ENCODE measurements at regions not wholly inside any gene's neighbourhood (a gene's known extent, or its start where the extent isn't known, plus 50 kb on each side); places are given as distances from the start of the nearest gene placed in this dataset.

- Histone ChIP-seq H3K4me3 (ENCODE audit: control insufficient read depth in 2 of 3, extremely low read depth in 1 of 3, insufficient read depth in 2 of 3, low read depth in 1 of 3, low read length in 3 of 3) (no peak overlapping the region), H3K27ac (ENCODE audit: control insufficient read depth, insufficient read depth, low read length) (no peak overlapping the region), H4K20me1 (ENCODE audit: control insufficient read depth, extremely low read depth, insufficient read depth, low read length) (no peaks in the 10 kb centered on the region), H2AFZ (ENCODE audit: control insufficient read depth, low read length) (no peak overlapping the region), H3K36me3 (ENCODE audit: control insufficient read depth in 2 of 2, extremely low read depth in 1 of 2, insufficient read depth in 2 of 2, low read length in 2 of 2) (no peaks in the 10 kb centered on the region), H3K4me1 (ENCODE audit: control insufficient read depth, extremely low read depth, insufficient read depth, low read length) (no peaks in the 10 kb centered on the region), H3K27me3 (ENCODE audit: control insufficient read depth, extremely low read depth, insufficient read depth, low read length) (no peaks in the 10 kb centered on the region), H3K9ac (ENCODE audit: control insufficient read depth, extremely low read depth, insufficient read depth, low read length) (no peak overlapping the region), H3K4me2 (ENCODE audit: control insufficient read depth, extremely low read depth, insufficient read depth, low read depth, low read length) (no peak overlapping the region), H3K79me2 (ENCODE audit: control insufficient read depth, insufficient read depth, low read length) (no peaks in the 10 kb centered on the region), H3K9me1 (ENCODE audit: control insufficient read depth, extremely low read depth, insufficient read depth, low read length) (no peaks in the 10 kb centered on the region), H3K9me3 (ENCODE audit: control insufficient read depth, low read depth, low read length) (no peaks in the 10 kb centered on the region)
- TF ChIP-seq EZH2 (IDR thresholded peaks at IDR 0.05; ENCODE audit: low read length): no peak
- no peak for TF ChIP-seq CTCF (optimal IDR thresholded peaks at IDR 0.05 in 1 of 3, IDR thresholded peaks at IDR 0.05 in 1 of 3, conservative IDR thresholded peaks at IDR 0.05 in 1 of 3; ENCODE audit: extremely low read depth in 1 of 3, insufficient read depth in 2 of 3, low read length in 3 of 3)
- dilution Hi-C loops (cut with MboI; ENCODE audit: extremely low pct_ligation_motif_present, low sequenced_read_pairs): no loop called here
- DNase-seq (ENCODE audit: low read depth, low spot score) (no peak), FAIRE-seq (no peak)
Measured at GRCh38 chr2:6554466-6554865, 311.2 kb downstream of the CMPK2 start.

GRCh38 chr2:6556755-6557154 lies 309.0 kb downstream of the CMPK2 start:
- Histone ChIP-seq H3K27me3 (ENCODE audit: control insufficient read depth, extremely low read depth, insufficient read depth, low read length) (no peaks in the 10 kb centered on the region), H3K36me3 (ENCODE audit: control insufficient read depth in 2 of 2, extremely low read depth in 1 of 2, insufficient read depth in 2 of 2, low read length in 2 of 2) (no peaks in the 10 kb centered on the region), H4K20me1 (ENCODE audit: control insufficient read depth, extremely low read depth, insufficient read depth, low read length) (no peaks in the 10 kb centered on the region), H3K27ac (ENCODE audit: control insufficient read depth, insufficient read depth, low read length) (no peak overlapping the region), H3K9me3 (ENCODE audit: control insufficient read depth, low read depth, low read length) (no peaks in the 10 kb centered on the region), H3K4me3 (ENCODE audit: control insufficient read depth in 2 of 3, extremely low read depth in 1 of 3, insufficient read depth in 2 of 3, low read depth in 1 of 3, low read length in 3 of 3) (no peak overlapping the region), H3K79me2 (ENCODE audit: control insufficient read depth, insufficient read depth, low read length) (no peaks in the 10 kb centered on the region), H3K9me1 (ENCODE audit: control insufficient read depth, extremely low read depth, insufficient read depth, low read length) (no peaks in the 10 kb centered on the region), H3K4me2 (ENCODE audit: control insufficient read depth, extremely low read depth, insufficient read depth, low read depth, low read length) (no peak overlapping the region), H3K4me1 (ENCODE audit: control insufficient read depth, extremely low read depth, insufficient read depth, low read length) (no peaks in the 10 kb centered on the region), H3K9ac (ENCODE audit: control insufficient read depth, extremely low read depth, insufficient read depth, low read length) (no peak overlapping the region), H2AFZ (ENCODE audit: control insufficient read depth, low read length) (no peak overlapping the region)
- no peak for FAIRE-seq
- no peak for DNase-seq (ENCODE audit: low read depth, low spot score)
- dilution Hi-C loops (cut with MboI; ENCODE audit: extremely low pct_ligation_motif_present, low sequenced_read_pairs): no loop called here
- no peak for TF ChIP-seq CTCF (optimal IDR thresholded peaks at IDR 0.05 in 1 of 3, IDR thresholded peaks at IDR 0.05 in 1 of 3, conservative IDR thresholded peaks at IDR 0.05 in 1 of 3; ENCODE audit: extremely low read depth in 1 of 3, insufficient read depth in 2 of 3, low read length in 3 of 3)
- TF ChIP-seq EZH2 (IDR thresholded peaks at IDR 0.05; ENCODE audit: low read length): no peak
